ENCODE measurements at regions not wholly inside any gene's neighbourhood (a gene's known extent, or its start where the extent isn't known, plus 50 kb on each side); places are given as distances from the start of the nearest gene placed in this dataset.
A peak's percentile ranks its signal among the peaks of the same experiment; 100 is the strongest.

- no peak for DNase-seq (ENCODE audit: low read depth in 2 of 2)
Observed at GRCh38 chr6:129778793-129779192, 68.8 kb upstream of the ARHGAP18 start.

DNA sequence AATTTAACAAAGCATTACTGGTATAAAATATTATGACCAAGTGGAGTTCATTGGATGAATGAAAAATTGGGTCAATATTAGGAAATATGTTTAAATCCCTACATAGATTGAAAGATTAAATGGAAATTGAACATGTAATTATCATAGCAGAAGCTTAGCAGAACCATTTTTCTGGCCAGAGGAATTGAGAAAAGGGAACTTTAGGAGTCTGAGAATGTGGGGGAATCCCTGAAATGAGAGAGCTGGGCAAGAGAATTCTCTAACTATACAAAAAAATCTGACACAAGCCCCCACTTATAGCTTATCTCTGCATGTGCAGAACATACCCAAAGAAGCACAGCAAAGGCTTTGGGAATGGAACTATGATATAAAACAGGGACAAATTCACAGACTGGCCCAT lies 67.4 kb upstream of the ARHGAP18 start:
- DNase-seq (ENCODE audit: low read depth in 2 of 2), result no peak

GRCh38 chr6:129776542-129777330 lies 66.8 kb upstream of the ARHGAP18 start:
- DNase-seq (ENCODE audit: low read depth in 2 of 2), result no peak

DNA sequence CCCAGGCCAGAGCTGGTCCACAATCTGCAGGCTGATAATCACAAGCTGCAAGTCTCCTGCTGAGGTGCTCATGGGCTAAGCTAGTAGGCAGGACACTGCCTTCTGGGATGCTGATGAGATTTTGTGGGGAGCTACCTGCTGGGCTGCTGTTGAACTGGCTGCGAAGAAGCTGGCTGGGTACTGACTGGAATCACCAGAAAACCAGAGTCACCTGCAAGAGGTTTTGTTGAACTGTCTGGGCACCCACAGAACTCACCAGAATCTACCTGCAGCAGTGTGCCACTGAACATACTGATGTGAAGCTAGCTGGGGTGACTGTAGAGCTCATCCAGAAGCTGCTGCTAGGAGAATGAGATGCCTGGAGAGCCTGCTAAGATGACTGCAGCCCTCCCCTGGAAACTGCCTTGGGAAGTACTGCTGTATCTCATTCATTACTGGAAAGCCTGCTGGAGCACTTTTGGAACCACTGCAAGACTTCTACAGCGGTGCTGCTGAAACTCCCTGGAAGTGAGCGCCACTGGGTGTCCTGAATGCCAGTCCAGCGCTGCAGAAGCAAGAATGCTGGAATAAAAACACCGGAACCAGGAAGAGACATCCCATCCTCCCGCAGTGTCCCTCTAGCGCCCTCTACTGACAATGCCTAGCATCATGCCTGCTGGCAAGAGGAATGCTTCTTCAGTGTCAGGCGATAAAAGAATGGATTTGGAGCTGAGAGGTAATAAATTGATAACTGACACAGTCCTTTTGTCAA lies 64.9 kb upstream of the ARHGAP18 start:
- peak; percentile 19 to 30 for DNase-seq (ENCODE audit: low read depth in 2 of 2)

DNA sequence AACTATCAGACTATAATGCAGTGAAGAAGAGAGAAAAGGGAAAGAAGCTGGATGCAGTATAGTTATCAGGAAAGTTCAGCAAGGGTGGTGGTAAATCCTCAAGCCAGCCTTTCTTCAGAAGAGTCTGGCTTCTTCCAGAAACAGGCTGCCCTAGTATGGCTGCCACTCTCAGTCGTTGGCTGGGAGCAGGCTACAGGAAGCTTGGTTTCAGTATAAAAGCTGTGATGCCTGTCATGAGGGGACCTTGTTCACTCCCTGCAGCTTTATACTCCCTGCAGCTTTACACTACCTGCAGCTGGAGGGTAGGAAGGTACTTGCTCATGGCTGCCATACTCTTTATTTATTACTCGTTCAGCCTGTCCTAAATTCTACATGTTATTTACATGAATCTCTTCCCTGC lies 63.3 kb upstream of the ARHGAP18 start:
- DNase-seq (ENCODE audit: low read depth in 2 of 2), result no peak

GRCh38 chr6:129771678-129772077 lies 61.7 kb upstream of the ARHGAP18 start:
- no peak for DNase-seq (ENCODE audit: low read depth in 2 of 2)

GRCh38 chr6:129767776-129768485 lies 58.0 kb upstream of the ARHGAP18 start:
- DNase-seq (ENCODE audit: low read depth in 2 of 2), result no peak

DNA sequence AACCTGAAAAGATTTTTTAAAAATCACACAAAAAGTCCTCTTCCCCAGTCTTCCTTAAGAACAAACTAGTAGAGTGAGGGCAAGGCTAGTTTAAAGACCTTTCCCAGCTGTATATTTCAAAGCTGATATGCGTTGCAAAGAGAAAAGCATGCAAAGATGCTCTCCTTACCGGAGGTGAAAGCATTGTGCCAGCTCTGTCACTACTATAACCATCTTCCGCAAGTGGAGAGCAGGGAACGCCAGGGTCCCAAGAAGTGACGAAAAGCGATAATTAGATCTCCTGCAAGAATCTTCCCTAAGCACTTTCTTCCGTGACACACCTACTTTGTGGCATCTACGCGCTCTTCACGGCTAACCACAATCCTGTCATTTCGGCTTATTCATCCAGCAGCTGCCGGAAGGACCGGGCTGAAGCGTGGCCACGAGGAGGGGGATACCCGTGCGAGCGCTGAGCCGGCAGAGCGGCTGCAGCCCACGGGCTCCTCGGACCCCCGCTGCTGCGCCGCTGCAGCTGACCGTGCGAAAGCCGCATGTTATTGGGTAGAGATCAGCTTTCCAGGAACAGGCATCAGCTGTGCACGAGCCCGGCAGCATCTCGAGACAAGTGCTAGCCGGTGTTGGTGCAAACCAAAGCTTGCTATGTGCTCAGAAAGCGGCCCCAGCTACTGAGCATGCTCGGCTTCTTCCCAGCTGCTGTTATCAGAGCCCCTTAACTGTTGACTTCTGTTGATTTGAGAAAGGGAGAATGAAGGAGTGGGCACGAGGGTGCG lies 57.2 kb upstream of the ARHGAP18 start:
- peak; percentile 52 to 54 for DNase-seq (ENCODE audit: low read depth in 2 of 2)

DNA sequence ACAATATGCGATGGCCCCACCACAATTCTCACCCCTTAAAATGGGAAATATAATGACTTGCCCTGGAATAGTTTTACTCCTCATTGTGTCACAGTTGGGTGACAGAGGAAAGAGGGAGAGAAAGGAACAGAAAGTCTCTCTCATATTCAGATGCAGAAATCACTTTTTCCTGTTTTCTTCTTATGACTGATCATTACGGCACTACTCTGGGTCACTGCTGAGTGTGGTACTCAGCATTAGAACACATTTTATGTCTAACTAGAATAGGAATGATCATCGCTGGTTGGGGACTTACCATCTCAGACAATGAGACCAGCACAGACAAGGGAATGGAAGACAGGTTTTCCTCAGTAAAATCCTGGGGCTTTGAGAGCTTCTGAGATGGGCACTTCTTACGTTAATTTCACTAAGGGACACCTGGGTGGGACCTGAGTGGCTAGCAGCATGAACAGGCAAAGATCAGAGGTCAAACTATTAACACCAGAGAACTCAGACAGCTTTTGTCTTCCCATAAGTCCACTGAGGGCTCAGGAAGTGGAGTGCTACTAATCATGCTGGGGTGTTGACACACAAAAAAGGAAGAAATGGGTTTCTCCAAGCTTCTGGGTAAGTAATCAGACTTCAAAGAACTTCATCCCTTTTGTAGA lies 54.9 kb upstream of the ARHGAP18 start:
- DNase-seq (ENCODE audit: low read depth in 2 of 2), result no peak

- DNase-seq (ENCODE audit: low read depth in 2 of 2), result no peak
Observed at GRCh38 chr6:129759796-129760605, 50.0 kb upstream of the ARHGAP18 start.

Data from stimulated activated CD4-positive, alpha-beta T cell treated with anti-CD3 and anti-CD28 coated beads, Interleukin-15, amount 100 ng/mL, for 48 hours (primary cell).